ENCODE measurements at regions not wholly inside any gene's neighbourhood (a gene's known extent, or its start where the extent isn't known, plus 50 kb on each side); places are given as distances from the start of the nearest gene placed in this dataset.

DNA sequence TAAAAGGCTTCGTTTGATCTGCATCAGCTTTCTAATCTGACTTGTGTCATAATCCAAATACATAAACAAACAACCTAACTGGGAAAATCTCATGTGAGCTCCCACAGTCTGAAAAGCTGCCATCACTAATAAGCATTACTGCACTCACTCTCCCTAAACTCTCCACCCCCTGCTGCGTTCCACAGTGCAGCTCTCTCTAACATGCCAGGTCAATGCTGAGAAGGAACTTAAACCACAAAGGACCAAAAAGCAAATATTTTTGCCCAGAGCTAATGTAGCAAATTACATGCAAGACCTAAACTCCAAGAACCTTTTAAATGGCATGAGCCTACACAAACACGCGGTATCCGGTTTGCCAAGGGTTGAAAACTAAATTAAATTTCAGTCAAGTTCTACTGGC, 542.3 kb upstream of the JARID2 start:
- DNase-seq (ENCODE audit: low spot score) (no peak), FAIRE-seq (no peak), ATAC-seq (no peak)
- Histone ChIP-seq H3K36me3 (replicated peaks in 1 of 2; ENCODE audit: control insufficient read depth in 1 of 2, insufficient read depth in 2 of 2, low read length in 2 of 2) (no peaks in the 10 kb centered on the region), H2AFZ (ENCODE audit: low read length) (no peak overlapping the region), H3K4me1 (ENCODE audit: insufficient read depth, low read length) (no peaks in the 10 kb centered on the region), H3K4me3 (replicated peaks in 1 of 3; ENCODE audit: insufficient read depth in 1 of 3, low read depth in 2 of 3, low read length in 3 of 3) (no peak overlapping the region), H3K9ac (ENCODE audit: insufficient read depth, low read depth, low read length) (no peak overlapping the region), H4K20me1 (ENCODE audit: insufficient read depth, low read length) (no peaks in the 10 kb centered on the region), H3K4me2 (ENCODE audit: low read depth, low read length) (no peak overlapping the region), H3K79me2 (ENCODE audit: insufficient read depth, low read length) (no peaks in the 10 kb centered on the region), H3K27me3 (ENCODE audit: control insufficient read depth in 1 of 2, insufficient read depth in 2 of 2, low read length in 2 of 2) (no peaks in the 10 kb centered on the region), H3K9me3 (ENCODE audit: low read length) (no peaks in the 10 kb centered on the region), H3K27ac (ENCODE audit: extremely low read length, insufficient read depth, low read length) (no peak overlapping the region)
- 51% methylated on average over 5 of the region's 5 CpGs for WGBS (ENCODE audit: low lambda C conversion rate)
- BruUV-seq (replicated peaks), result no TSS peak
- TF ChIP-seq, protein P1, sequence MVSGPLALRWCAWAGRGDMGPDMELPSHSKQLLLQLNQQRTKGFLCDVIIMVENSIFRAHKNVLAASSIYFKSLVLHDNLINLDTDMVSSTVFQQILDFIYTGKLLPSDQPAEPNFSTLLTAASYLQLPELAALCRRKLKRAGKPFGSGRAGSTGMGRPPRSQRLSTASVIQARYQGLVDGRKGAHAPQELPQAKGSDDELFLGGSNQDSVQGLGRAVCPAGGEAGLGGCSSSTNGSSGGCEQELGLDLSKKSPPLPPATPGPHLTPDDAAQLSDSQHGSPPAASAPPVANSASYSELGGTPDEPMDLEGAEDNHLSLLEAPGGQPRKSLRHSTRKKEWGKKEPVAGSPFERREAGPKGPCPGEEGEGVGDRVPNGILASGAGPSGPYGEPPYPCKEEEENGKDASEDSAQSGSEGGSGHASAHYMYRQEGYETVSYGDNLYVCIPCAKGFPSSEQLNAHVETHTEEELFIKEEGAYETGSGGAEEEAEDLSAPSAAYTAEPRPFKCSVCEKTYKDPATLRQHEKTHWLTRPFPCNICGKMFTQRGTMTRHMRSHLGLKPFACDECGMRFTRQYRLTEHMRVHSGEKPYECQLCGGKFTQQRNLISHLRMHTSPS (CRISPR knock-in tag; IDR thresholded peaks at IDR 0.05; ENCODE audit: low read depth), result no peak
- no peak for TF ChIP-seq NBN (conservative IDR thresholded peaks at IDR 0.05)
- no peak for TF ChIP-seq MTA3 (CRISPR knock-in tag; IDR thresholded peaks at IDR 0.05)
- TF ChIP-seq GATA4 (IDR thresholded peaks at IDR 0.05; ENCODE audit: borderline replicate concordance, low read depth), result no peak
- TF ChIP-seq ZNF296 (CRISPR knock-in tag; conservative IDR thresholded peaks at IDR 0.05), result no peak
- no peak for TF ChIP-seq ZFAT (CRISPR knock-in tag; conservative IDR thresholded peaks at IDR 0.05)
- TF ChIP-seq AKNA (CRISPR knock-in tag; IDR thresholded peaks at IDR 0.05; ENCODE audit: borderline replicate concordance), result no peak
- TF ChIP-seq ZNF713 (CRISPR knock-in tag; IDR thresholded peaks at IDR 0.05), result no peak
- no peak for TF ChIP-seq ZNF747 (CRISPR knock-in tag; IDR thresholded peaks at IDR 0.05; ENCODE audit: borderline replicate concordance)
- no peak for TF ChIP-seq ZNF343 (CRISPR knock-in tag; IDR thresholded peaks at IDR 0.05)
- no peak for TF ChIP-seq E2F2 (CRISPR knock-in tag; IDR thresholded peaks at IDR 0.05; ENCODE audit: borderline replicate concordance)
- TF ChIP-seq BORCS8-MEF2B (CRISPR knock-in tag; IDR thresholded peaks at IDR 0.05), result no peak
- TF ChIP-seq, protein P2, sequence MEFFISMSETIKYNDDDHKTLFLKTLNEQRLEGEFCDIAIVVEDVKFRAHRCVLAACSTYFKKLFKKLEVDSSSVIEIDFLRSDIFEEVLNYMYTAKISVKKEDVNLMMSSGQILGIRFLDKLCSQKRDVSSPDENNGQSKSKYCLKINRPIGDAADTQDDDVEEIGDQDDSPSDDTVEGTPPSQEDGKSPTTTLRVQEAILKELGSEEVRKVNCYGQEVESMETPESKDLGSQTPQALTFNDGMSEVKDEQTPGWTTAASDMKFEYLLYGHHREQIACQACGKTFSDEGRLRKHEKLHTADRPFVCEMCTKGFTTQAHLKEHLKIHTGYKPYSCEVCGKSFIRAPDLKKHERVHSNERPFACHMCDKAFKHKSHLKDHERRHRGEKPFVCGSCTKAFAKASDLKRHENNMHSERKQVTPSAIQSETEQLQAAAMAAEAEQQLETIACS (CRISPR knock-in tag; IDR thresholded peaks at IDR 0.05), result no peak
- no peak for TF ChIP-seq WIZ (CRISPR knock-in tag; IDR thresholded peaks at IDR 0.05)
- TF ChIP-seq, protein P3, sequence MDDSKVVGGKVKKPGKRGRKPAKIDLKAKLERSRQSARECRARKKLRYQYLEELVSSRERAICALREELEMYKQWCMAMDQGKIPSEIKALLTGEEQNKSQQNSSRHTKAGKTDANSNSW (CRISPR knock-in tag; IDR thresholded peaks at IDR 0.05; ENCODE audit: borderline replicate concordance), result no peak
- no peak for TF ChIP-seq ETS1 (CRISPR knock-in tag; IDR thresholded peaks at IDR 0.05)
- POLR2A ChIA-PET, result no interaction called here
- intact Hi-C loops (cut with micrococcal nuclease; ENCODE audit: unreplicated experiment) (no loop called here), in situ Hi-C loops (cut with HindIII; ENCODE audit: extremely low pct_ligation_motif_present, low pct_unique_long_range_greater_than_20kb) (no loop called here)
- CTCF ChIA-PET (ENCODE audit: low intra/inter-chr PET ratio, low total read pairs), result no interaction called here

Measured in HepG2 (cell line).